ENCODE measurements at regions not wholly inside any gene's neighbourhood (a gene's known extent, or its start where the extent isn't known, plus 50 kb on each side); places are given as distances from the start of the nearest gene placed in this dataset.

GRCh38 chr12:91608542-91608941 is 425.9 kb upstream of the DCN start:
- no peak for DNase-seq

DNA sequence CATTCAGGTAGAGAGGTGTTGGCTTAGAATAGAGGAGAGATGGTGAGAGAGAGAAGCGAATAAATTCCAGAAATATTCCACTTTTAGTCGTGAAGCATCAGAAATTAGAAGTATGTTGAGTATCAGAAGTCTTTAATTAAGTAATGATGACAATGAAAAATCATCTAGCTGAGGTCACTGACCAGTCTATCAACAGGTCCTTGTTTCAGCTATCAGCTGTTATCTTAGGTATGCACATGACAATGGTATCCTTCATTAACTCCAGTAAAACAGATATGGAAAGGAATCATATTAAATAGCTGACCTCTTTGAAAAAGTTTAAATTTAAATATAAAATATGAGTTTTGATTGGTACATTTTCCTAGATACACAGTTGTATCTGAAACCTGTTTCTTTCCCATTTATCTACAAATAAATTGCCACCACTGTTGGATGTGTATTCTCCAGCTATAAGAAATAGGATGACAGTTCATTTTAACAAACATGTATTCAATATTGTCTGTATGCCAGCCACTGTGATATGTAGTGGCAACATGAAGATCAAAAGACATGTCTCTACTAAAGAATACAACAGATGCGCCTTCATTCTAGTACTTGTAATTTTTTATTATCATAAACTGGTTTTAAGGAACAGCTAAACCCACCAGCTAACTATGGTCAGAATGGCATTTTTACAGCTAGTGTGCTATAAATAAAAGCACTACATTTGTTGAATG is 424.2 kb upstream of the DCN start:
- DNase-seq = no peak

DNA sequence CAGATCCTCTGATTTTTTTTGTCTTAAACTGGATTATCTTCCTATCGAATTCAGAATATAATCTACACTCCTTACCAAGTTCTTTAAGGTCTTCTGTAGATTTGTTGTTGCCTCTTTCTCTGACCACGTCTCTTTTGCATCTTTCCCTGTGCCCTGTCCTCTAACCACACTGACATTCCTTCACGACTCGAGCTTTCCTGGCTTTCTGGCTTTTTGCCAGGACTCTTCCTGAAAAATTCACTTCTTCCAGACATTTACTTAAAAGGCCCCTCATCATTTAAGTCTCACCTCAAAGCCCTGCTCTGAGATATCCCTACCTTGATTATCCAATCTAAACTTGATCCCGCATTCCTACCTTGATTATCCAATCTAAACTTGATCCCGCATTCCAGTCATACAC is 422.3 kb upstream of the DCN start:
- no peak for DNase-seq

- no peak for DNase-seq
Measured at GRCh38 chr12:91603060-91603459, 420.4 kb upstream of the DCN start.

DNA sequence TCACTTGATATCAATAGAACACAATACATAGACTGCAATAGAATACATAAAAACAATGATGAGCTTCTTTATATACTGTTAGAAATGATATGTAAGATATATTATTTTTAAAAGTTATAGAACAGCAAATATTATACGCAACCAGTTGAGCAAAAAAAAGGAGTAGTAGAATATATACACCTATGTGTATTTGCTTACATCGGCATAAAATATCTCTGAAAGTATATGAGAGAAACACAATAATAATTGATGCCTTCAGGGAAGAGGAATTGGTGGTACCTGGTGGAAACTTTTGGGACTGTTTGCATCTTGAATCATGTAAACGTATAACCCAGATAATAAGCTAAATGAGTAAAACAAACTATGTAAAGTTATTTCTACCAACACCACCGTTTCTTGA is 418.4 kb upstream of the DCN start:
- DNase-seq = no peak

DNA sequence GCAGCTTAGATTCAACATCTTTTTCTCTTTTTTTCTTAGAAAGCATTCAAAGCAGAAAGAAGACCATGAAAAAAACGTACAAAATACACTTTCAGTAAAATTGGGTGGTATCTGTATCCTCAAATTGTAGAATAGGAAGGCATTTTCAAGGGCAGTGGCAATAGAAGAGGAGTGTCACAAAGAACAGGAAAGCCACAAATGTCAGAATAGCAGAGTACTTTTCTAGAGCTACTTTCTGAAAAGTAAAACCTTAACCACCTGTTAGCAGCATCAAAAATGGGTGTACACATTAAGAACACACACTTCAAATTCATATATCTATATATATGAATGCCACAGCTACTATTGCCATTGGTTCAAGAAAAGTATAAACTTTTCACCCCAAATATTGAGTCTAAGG is 412.1 kb upstream of the DCN start:
- no peak for DNase-seq

DNA sequence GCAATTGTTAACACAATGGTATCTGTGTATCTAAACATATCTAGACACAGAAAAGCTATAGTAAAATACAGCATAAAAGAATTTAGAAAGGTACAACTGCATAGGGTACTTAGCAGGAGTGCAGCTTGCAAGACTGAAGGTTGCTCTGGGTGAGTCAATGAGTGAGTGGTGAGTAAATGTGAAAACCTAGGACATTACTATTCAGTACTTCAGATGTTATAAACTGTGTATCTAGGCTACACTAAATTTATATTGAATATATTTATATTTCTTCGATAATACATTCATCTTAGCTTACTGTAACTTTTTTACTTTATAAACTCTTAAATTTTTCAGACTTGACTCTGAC is 409.0 kb upstream of the DCN start:
- DNase-seq = no peak

DNA sequence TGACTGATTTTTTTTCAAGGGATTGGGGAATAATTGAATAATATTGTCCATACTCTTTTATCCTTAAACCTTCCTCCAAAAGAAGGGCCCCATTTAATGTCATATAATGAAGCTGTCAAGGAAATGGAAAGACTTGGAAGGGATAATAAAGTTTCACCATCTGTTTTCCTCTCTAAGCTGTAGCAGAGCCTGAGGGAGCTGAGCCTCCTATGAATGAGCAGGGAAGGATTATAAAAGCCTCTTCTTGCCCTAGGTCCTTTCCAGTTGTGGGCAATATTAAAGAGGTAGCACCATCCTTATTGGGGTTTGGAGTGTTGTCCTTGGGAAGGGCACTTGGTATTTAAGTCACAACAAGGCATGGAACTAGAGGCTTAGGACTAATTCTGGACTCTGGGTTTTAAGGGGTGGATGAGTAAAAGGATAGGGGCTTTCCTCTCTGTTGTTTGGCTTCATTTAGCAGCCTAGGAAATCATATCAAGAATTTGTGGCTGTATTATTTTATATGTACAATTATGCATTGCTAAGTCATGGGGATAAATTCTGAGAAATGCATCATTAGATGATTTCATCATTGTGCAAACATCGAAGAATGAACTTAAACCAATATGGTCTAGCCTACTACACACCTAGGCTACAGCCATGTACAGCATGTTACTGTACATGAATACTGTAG is 408.5 kb upstream of the DCN start:
- no peak for DNase-seq

DNA sequence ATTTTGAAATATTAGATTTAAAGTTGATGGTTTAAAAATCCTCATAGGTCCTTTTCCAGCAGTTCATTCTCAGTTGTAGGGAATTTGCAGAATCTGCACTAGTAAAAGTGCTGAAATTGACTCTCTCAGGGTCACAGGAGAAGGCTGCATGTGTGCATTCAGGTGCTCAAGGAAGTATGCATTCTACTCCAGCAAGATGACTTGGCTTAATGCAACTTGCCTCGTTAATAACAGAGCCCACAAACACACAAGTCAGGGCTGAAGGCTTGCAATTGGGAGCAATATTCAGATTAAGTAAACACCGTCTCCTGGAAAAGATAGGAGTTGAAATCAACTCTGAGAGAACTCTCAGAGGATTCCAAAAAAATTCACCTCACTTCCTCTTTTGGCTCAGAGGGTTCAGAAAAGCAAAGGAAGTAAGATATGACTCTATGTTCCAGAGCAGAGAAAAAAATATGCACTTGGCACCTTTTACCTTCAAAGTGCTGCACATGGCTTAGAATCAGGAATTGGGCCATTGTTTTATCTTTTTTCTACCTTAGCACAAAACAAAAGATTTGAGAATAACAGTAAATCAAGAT is 406.3 kb upstream of the DCN start:
- DNase-seq = no peak

DNA sequence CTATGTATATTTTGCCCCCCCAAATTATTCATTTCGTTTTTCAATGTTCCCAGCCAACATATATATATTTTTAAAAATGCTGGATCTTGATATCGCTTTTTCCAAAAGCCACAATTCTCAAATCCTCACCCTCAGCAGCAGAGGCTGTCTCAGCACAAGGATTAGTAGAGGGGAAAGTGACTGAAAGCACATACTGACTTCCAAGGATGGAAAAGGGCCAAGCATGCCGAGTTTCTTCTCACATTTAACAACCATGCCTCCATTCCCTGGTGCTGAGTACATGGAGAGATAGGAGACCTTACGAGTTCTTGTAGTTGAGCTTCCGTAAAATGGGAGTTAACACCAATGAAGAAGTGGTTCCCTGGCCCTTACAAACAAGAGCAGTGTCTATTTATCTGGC is 403.4 kb upstream of the DCN start:
- no peak for DNase-seq

- DNase-seq = no peak
Measured at GRCh38 chr12:91582811-91583210, 400.2 kb upstream of the DCN start.

DNA sequence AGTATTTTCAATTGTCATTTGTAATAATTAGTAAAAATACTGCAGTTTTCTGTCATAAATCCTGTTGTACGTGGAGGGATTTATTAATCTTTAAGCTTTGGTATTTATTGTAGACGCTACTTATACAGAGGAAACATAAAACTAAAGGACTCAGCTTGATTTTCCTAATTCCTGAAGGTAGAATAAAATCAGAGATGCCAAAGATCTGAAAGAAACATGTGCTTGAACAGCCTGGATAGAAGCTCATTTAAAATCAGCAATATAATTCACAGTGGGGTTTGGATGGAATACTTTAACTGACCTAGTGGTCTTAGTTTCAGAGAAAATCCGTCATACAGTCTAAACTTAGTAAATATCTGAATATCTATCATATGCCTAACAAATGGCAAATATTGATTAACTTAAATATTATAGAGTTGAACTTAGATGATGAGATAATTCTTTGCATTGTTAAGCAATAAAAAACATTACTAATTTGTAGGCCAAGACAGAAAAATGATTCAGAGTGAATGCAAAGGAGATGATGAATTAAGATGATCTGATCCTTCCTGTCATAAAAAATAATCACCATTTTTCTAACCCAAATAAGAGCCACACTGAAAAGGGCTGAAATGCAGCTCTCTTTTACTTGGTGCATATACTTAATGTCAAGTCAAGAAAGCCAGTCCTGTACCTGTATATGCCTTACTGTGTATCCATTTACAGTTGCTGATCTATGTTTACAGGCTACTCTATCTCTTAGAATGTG is 397.1 kb upstream of the DCN start:
- DNase-seq = no peak

DNA sequence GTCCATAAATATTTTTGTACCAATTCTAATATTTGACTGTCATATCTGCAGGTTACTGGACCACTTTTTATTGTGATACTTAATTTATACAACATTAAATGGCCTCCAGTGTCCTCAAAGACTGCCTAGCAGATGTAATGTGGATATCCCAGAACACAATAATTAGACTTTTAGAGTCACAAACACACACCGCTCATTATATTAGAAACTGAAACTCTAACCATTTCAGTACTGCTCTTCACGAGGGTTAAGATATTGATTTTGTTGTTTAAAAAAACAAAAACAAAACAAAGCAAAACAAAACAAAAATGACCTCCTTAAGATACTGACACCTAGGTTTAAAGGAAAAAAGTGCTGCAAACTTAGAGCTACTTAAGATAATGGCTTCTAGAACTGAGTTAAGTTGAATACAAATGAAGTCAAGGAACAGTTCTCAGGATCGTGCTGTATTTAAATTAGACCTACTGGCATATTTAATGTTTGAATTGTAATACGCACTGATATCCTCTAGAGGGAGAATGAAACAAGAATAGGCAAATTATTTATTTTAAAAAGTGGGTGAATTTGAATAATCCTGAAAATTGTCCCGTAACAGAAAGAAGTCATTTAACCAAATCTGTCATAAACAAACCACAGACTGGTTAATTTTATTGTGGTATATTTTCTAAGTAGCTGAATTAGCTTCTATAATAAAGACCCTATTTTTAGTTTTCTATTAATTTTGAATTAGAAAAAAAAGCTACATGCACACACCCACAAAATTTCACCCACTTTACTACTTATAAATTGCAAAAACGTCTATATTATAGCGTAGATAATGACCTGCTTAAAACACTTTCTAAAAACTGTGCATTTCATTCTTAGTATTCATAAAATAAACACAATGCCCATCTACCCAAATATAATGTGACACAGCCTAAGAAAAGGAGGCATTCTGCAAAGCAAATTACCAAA is 395.2 kb upstream of the DCN start:
- DNase-seq = no peak

DNA sequence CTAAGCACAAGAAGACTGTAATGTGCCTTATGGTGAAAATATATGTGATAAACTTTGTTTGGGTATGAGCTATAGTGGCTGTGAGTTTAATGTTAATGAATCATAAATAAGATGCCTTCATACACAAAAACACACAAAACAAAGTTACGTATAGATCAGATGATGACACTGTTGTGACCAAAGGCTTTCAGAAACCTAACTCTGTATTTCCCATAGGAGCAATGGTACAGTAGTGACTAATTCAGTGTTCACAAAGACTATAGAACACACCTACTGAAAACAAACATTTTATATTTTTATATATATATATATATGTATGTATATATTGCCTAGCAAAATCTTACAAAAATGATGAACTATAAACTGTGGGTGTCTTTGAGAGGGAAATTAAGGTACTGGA is 393.8 kb upstream of the DCN start:
- DNase-seq = no peak

DNA sequence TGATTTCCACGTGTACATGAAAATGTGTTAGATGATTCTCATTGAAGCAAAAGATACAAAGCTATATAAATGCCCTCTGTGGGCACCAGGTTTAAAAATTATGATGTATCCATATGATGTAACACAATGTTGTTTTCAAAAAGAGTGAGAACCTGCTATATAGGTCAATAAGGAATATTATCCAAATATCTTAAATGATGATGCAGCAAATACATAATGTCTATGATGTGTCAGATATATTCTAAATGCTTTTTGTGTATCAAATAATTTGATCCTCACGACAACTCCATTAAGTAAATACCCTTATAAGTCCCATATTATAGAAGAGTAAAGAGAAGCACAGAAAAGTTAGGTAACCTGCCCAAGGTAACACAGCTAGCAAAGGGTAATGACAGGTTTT is 393.0 kb upstream of the DCN start:
- no peak for DNase-seq

DNA sequence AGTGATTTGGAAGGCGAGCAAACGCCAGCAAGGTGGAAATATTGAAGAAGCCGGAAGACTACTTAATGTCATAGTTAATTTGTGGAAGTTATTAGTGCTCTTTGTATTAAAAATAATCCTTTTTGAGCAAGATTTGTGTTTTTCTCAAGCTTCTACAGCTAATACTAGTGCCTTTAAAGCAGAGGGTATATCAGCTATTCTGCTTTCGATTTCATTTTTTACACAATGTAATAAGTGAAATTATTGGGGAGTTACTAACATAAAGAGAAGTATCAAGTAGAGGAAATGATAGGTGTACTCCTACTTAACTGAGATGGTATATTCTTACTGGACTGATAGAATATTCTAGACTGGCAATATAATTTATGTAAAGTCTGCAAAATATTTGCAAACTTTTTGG is 392.4 kb upstream of the DCN start:
- DNase-seq = no peak

GRCh38 chr12:91574391-91574790 is 391.8 kb upstream of the DCN start:
- no peak for DNase-seq

GRCh38 chr12:91572869-91573268 is 390.3 kb upstream of the DCN start:
- no peak for DNase-seq

- no peak for DNase-seq
Measured at GRCh38 chr12:91567100-91567485, 384.5 kb upstream of the DCN start.

- no peak for DNase-seq
Measured at GRCh38 chr12:91566328-91567099, 383.9 kb upstream of the DCN start.

DNA sequence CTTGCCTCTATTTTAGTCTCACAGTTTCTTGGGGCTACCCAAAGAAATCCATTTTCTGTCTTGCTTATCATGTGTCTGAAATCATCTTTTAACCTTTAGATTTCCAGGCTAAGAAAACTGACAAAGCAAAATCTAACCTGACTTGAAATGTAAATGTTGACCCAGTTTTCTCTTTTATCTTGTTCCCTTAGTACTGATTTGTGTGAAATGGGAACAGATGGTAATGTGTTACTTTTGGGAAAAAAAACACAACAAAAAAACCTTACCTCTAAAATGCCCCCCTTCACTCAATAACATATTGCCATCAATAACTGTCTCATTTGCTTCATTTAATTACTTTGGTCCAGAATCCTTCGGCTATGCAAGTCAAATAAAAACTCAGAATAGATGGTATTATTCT is 383.2 kb upstream of the DCN start:
- no peak for DNase-seq

DNA sequence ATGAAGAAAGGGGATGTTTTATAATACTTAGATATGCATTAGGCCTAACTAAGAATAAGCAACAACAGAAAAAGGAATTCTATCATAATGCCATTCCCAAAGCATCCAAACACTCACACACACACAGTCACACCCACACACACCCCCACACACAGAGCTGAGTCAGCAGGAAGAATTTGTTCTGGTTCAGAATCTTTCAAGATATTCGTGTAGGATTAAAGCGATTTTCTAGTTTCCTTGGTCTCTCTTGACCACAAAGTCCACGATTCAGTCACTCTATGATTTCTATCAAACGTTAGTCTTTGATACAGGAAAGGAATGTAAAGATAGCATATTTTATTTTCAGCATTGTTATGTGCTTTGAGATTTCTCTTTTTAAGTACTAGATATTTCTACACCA is 382.6 kb upstream of the DCN start:
- DNase-seq = peak; percentile 19 to 44
